ENCODE measurements at regions not wholly inside any gene's neighbourhood (a gene's known extent, or its start where the extent isn't known, plus 50 kb on each side); places are given as distances from the start of the nearest gene placed in this dataset.
"Not testable (repeated sequence)": the region's sequence is repeated elsewhere in the genome, so short reads cannot be mapped to it uniquely, and the experiment has no call there.

DNA sequence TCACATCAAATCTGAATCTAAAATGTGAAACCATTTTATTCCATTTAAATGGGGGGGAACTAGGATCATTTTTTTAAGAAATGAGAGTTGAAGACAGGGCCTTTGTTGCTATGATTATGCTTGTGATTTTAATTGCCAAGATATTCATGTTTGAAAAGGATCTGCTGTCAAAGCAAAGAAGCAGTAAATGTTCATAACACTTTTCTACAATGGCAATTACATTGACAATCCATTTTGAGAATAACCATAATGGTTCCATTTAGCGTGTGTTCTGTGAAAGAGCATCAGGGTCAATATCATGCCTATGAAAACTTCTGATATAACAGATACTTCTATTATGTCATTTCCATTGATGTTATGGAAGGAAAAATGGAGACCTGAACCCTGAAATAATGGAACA lies 745.8 kb upstream of the SGO1 start:
- Histone ChIP-seq H3K27me3 (replicated peaks) (no peaks in the 10 kb centered on the region), H3K36me3 (no peaks in the 10 kb centered on the region), H3K27ac (no peak overlapping the region), H3K9me3 (replicated peaks) (no peaks in the 10 kb centered on the region), H3K4me3 (no peak overlapping the region), H3K4me1 (replicated peaks) (no peaks in the 10 kb centered on the region)
- DNase-seq (ENCODE audit: low read depth in 1 of 2, low spot score in 2 of 2), result no peak

DNA sequence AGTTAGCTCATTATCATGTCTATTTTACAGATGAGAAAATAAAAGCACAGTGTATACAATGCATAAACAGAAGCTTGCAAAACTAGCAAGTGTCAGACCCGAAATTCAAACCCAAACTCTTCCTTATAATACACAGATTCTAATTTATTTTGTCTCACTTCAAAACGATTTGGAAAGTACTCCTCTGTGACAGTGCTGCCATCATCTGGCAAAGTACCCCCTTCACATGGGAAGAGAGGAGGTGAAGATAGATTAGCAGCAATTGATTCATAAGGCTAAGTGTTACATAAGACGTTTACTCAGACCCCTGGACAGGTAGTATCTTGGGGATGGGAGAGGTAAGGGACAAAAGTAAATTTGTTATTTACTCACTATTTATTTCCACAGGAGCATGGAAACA lies 744.0 kb upstream of the SGO1 start:
- H3K4me1 ChIP-seq (replicated peaks), result no peaks in the 10 kb centered on the region
- H3K27ac ChIP-seq, result no peak overlapping the region
- no peaks in the 10 kb centered on the region for H3K36me3 ChIP-seq
- no peak for DNase-seq (ENCODE audit: low read depth in 1 of 2, low spot score in 2 of 2)
- H3K4me3 ChIP-seq, result no peak overlapping the region
- no peaks in the 10 kb centered on the region for H3K27me3 ChIP-seq (replicated peaks)
- no peaks in the 10 kb centered on the region for H3K9me3 ChIP-seq (replicated peaks)

DNA sequence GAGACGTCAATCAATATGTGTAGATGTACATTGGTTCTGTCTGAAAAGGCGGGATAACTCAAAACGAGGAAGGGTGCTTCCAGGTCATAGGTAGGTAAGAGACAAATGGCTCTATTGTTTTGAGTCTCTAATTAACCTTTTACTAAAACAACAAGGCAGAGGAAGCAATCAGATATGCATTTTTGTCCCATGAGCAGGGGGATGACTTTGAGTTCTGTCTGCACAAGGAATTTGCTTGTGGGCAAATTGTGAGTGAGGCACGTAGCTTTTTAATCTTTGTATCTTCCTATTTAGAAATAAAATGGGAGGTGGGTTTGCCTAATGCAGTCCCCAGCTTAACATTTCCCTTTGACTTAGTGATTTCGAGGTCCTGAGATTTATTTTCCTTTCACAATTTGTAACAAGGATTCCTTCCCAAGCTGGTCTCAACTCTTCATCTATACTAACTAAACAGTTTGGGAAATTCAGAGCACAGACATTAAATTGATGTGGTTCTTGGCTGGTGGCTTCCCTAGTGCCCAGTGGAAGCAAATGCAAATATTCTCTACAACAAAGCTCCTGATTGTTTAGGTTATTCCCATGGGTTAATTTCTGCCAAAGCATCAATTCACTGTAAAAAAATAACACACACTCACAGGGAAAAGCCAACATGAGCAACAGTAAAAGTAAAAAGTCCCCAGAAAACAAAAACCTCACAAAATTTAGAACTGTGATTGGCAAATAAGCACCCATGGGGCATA lies 738.8 kb upstream of the SGO1 start:
- Histone ChIP-seq H3K36me3 (no peaks in the 10 kb centered on the region), H3K27ac (no peak overlapping the region), H3K4me1 (replicated peaks) (no peaks in the 10 kb centered on the region), H3K4me3 (no peak overlapping the region), H3K9me3 (replicated peaks) (no peaks in the 10 kb centered on the region), H3K27me3 (replicated peaks) (no peaks in the 10 kb centered on the region)
- no peak for DNase-seq (ENCODE audit: low read depth in 1 of 2, low spot score in 2 of 2)

DNA sequence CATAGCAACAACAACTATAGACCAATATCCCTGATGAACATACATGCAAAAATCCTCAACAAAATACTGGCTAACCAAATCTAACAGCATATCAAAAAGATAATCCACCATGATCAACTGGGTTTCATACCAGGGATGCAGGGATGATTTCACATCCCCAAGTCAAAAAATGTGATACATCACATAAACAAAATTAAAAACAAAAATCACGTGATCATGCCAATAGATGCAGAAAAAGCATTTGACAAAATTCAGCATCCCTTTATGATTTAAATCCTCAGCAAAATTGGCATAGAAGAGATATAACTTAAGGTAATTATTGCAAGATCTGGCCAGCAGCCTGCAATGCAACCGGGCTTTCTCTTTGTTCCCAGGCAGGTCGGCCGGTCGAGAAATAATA lies 735.1 kb upstream of the SGO1 start:
- H3K4me1 ChIP-seq (replicated peaks); H3K27ac ChIP-seq; H3K36me3 ChIP-seq; DNase-seq (ENCODE audit: low read depth in 1 of 2, low spot score in 2 of 2); H3K4me3 ChIP-seq; H3K9me3 ChIP-seq (replicated peaks); H3K27me3 ChIP-seq (replicated peaks): not testable (repeated sequence)

DNA sequence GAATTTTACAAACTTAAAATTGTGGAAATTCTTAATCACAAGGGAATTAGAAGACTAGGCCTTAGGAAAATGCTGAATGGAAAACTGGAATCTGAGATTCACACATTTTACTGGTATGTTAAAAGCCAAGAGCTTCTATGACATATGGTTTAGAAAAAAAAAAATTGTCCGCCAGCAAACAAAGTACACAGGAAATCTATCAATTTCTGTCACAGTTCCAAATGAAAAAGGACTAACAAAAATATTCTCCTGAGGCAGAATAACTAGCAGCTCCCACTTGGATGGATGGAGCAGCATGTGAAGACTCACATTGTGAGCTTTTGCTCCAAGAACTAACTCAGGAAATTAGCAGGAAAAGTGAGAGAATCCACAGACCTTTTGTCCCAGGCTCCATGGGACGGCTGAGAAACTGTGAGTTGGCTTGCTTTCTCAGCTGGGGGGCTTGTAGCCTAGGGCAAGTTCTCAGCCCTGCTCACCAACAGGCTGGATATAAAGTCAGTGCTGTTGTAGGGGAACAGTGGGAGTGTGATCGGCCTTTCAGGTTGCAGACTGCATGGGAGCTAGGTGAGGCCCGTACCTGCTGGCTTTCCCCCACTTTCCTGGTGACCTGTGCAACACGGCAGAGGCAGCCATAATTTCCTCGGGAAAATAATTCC lies 731.1 kb upstream of the SGO1 start:
- Histone ChIP-seq H3K36me3 (no peaks in the 10 kb centered on the region), H3K4me1 (replicated peaks) (no peaks in the 10 kb centered on the region), H3K27ac (no peak overlapping the region), H3K4me3 (no peak overlapping the region), H3K9me3 (replicated peaks) (0 out of 2 replicates have a peak, but pooled peaks cover 3% of the 10 kb centered on the region), H3K27me3 (replicated peaks) (no peaks in the 10 kb centered on the region)
- DNase-seq (ENCODE audit: low read depth in 1 of 2, low spot score in 2 of 2), result no peak

DNA sequence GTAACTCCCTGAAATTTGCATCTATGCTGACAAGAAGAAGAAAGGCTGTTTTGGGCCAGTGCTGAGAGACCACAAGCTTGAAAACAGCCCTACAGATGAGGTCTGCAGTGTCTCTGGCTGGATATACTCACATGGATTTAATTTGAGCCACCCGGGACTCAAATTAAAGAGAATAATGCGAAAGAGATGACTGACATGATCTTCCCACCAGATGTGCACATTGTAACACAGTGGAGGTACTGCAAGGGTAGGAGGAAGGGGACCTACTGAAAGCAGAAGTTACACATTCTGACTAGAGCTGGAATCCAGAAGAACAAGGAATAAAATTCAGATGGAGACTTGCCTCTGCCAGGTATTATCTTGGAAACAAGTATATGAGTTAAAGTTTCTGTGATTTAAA lies 728.3 kb upstream of the SGO1 start:
- DNase-seq (ENCODE audit: low read depth in 1 of 2, low spot score in 2 of 2), result no peak
- Histone ChIP-seq H3K4me1 (replicated peaks) (no peaks in the 10 kb centered on the region), H3K27ac (no peak overlapping the region), H3K27me3 (replicated peaks) (no peaks in the 10 kb centered on the region), H3K9me3 (replicated peaks) (0 out of 2 replicates have a peak, but pooled peaks cover 5% of the 10 kb centered on the region), H3K4me3 (no peak overlapping the region), H3K36me3 (no peaks in the 10 kb centered on the region)

DNA sequence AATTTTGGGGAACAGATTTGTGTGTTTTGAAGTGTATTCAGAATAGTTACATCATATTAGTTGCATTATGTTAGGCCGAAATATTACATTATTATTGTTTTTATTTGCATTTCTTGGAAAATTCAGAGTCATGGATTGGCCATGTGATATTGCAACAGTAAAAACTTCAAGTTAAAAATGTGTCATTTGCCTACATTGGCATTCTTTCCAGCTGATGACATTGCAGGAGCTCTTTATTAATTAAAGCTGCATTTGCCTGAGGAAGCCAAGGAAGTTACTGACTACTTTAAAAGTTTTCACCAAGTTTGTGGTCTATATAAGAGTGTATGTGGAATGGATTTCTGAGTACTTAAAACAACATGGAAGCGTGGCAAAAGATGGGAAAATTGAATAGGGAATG lies 726.4 kb upstream of the SGO1 start:
- Histone ChIP-seq H3K9me3 (replicated peaks) (0 out of 2 replicates have a peak, but pooled peaks cover 5% of the 10 kb centered on the region), H3K27me3 (replicated peaks) (no peaks in the 10 kb centered on the region), H3K4me1 (replicated peaks) (no peaks in the 10 kb centered on the region), H3K27ac (no peak overlapping the region), H3K4me3 (no peak overlapping the region), H3K36me3 (no peaks in the 10 kb centered on the region)
- no peak for DNase-seq (ENCODE audit: low read depth in 1 of 2, low spot score in 2 of 2)

DNA sequence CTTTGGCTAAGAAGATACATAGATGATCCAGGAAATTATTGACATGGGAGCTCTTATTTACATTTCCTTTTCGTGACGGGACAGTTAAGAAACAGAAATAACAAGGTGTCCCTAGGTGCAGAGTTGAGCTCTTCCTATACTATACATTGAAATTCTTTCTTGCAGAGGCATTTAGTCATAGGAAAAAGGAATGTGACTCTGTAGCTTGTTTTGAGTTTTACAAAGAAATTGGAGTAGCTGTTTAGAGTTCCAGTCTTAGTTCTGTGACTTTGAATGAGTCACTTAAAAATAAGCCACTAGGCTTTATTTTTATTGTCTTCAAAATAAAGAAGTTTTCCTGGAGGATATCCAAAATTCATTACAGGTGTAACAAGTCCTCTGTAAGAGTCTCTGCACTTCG lies 723.5 kb upstream of the SGO1 start:
- Histone ChIP-seq H3K27me3 (replicated peaks) (no peaks in the 10 kb centered on the region), H3K4me3 (no peak overlapping the region), H3K4me1 (replicated peaks) (no peaks in the 10 kb centered on the region), H3K36me3 (no peaks in the 10 kb centered on the region), H3K27ac (no peak overlapping the region), H3K9me3 (replicated peaks) (0 out of 2 replicates have a peak, but pooled peaks cover 2% of the 10 kb centered on the region)
- DNase-seq (ENCODE audit: low read depth in 1 of 2, low spot score in 2 of 2), result no peak

DNA sequence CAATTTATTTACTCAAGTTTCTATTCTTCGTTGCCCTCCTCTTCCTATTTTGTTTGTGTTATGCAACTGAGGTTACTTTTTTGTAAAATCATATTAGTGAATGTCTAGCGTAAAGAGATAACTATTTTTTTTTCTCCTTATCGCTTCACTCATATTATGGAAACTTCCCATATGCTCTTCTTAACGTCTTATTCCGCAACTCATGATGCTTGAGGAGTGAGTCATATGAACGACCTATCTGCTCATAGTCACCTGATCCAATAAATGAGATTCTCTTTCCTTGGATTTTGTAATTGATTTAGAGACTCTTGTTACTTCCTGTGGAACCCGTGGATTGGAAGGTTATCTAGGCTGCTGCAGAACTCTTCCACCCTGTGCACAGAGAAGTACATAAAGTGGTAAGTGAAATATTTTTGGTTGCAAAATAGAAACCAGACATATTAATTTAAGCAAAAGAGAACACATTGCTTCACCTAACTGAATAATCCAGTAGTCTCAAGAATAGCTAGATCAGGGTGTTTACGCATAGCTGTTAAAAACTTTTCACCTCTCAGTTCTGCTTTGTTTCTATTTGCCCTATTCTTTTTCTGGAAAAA lies 719.3 kb upstream of the SGO1 start:
- H3K27ac ChIP-seq, result no peak overlapping the region
- no peak for DNase-seq (ENCODE audit: low read depth in 1 of 2, low spot score in 2 of 2)
- H3K36me3 ChIP-seq, result no peaks in the 10 kb centered on the region
- no peaks in the 10 kb centered on the region for H3K9me3 ChIP-seq (replicated peaks)
- H3K4me3 ChIP-seq, result no peak overlapping the region
- H3K27me3 ChIP-seq (replicated peaks), result no peaks in the 10 kb centered on the region
- no peaks in the 10 kb centered on the region for H3K4me1 ChIP-seq (replicated peaks)

DNA sequence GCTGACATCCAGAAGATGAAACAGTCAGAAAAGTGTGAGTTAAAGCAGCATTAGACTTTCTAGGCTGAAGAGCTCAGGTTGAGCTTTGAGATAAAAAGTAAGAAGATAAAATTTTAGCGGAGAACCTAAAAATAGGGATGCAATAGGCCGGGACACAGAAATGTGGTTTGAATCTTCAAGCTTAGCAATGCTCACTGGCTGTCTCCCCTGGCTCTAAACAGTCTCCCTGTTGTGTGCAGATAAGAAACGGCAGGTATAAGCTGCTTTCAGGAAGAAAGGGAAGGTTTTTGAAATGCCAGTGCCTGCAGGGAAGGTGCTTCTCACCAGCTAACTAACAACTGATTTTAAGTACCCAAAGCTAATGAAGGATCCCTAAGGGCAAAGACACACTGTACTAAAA lies 718.7 kb upstream of the SGO1 start:
- no peak overlapping the region for H3K4me3 ChIP-seq
- no peaks in the 10 kb centered on the region for H3K9me3 ChIP-seq (replicated peaks)
- no peaks in the 10 kb centered on the region for H3K27me3 ChIP-seq (replicated peaks)
- no peaks in the 10 kb centered on the region for H3K4me1 ChIP-seq (replicated peaks)
- no peak overlapping the region for H3K27ac ChIP-seq
- no peak for DNase-seq (ENCODE audit: low read depth in 1 of 2, low spot score in 2 of 2)
- no peaks in the 10 kb centered on the region for H3K36me3 ChIP-seq

DNA sequence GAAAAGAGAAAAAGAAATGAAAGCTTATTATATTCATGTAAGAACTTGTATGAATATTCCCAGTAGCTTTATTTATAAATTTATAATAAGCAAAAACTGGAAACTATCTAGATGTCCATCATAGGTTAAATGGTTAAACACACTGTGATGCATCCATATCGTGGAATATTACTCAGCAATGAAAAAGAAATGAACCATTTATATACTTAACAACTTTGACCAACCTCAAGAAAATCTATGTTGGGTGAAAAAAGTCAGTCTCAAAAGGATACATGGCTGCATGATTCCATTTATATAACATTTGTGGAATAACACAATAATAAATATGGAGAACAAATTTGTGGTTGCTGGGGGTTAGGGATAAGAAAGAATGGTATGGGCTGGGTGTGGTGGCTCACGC lies 713.0 kb upstream of the SGO1 start:
- no peaks in the 10 kb centered on the region for H3K9me3 ChIP-seq (replicated peaks)
- DNase-seq (ENCODE audit: low read depth in 1 of 2, low spot score in 2 of 2), result no peak
- H3K27ac ChIP-seq, result no peak overlapping the region
- H3K36me3 ChIP-seq, result no peaks in the 10 kb centered on the region
- H3K4me3 ChIP-seq, result no peak overlapping the region
- H3K4me1 ChIP-seq (replicated peaks), result no peaks in the 10 kb centered on the region
- H3K27me3 ChIP-seq (replicated peaks), result no peaks in the 10 kb centered on the region

DNA sequence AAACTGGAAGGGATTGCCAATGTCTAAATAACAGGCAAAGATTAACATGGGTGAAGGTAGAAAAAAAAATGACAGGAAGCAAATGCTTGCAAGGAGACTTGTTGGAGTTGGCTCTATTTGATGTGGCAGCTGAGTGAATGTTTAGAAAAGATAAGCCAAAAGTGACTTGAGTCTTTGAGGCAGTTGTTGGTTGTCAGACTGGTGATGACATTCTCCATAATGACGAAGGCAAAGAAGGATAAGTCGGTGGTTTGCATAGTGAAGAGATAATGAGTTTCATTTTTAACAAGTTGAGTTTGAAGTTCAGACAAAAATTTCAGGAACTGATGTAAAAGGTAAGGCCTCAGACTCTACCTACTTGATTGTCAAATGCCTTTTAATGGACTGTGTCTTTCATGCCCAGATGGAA lies 704.1 kb upstream of the SGO1 start:
- H3K36me3 ChIP-seq, result no peaks in the 10 kb centered on the region
- no peak for DNase-seq (ENCODE audit: low read depth in 1 of 2, low spot score in 2 of 2)
- no peaks in the 10 kb centered on the region for H3K27me3 ChIP-seq (replicated peaks)
- no peak overlapping the region for H3K4me3 ChIP-seq
- no peaks in the 10 kb centered on the region for H3K9me3 ChIP-seq (replicated peaks)
- no peak overlapping the region for H3K27ac ChIP-seq
- H3K4me1 ChIP-seq (replicated peaks), result no peaks in the 10 kb centered on the region

DNA sequence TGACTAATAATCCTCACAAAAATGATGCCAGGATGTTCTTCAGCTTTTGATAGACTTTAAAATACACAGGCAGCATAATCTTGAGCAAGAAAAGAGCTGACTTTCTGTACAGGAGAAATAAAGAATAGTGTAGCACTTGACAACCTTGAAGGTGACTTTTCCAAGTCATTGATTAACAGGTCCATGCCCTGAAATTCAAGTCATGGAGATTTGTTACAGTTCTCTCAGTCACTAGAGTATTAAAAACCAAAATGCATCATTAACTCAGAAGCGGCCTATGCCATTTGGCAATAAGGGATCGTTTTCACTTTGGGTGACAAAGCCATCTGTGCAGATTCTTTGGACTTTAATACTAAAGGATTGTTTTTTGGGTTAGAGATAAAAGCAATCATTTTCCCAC lies 692.7 kb upstream of the SGO1 start:
- peaks cover 3% of the 10 kb centered on the region; the same call in 1 of the 2 replicates for H3K9me3 ChIP-seq (replicated peaks)
- H3K27ac ChIP-seq, result no peak overlapping the region
- H3K4me3 ChIP-seq, result no peak overlapping the region
- H3K36me3 ChIP-seq, result no peaks in the 10 kb centered on the region
- no peak for DNase-seq (ENCODE audit: low read depth in 1 of 2, low spot score in 2 of 2)
- no peaks in the 10 kb centered on the region for H3K4me1 ChIP-seq (replicated peaks)
- H3K27me3 ChIP-seq (replicated peaks), result no peaks in the 10 kb centered on the region

DNA sequence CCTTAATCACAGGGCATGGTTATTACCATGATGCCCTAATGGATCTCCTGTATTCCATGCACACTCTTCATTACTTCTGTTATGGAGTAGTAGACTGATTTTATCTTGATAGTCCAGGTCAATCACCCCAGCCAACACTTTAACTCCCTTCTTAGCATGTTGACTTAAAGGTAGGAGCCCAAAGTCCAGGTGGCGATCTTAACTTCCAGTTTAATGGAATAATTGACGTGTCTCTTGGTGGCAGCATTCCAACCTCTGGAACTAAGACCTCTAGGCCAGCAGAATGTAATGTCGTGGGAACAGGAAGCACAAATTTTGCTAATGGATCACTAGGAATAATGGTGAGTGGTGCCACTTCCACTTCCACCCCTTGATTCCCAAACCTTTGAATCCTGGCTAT lies 687.2 kb upstream of the SGO1 start:
- Histone ChIP-seq H3K9me3 (replicated peaks) (no peaks in the 10 kb centered on the region), H3K27ac (no peak overlapping the region), H3K4me3 (no peak overlapping the region), H3K4me1 (replicated peaks) (no peaks in the 10 kb centered on the region), H3K36me3 (no peaks in the 10 kb centered on the region), H3K27me3 (replicated peaks) (no peaks in the 10 kb centered on the region)
- DNase-seq (ENCODE audit: low read depth in 1 of 2, low spot score in 2 of 2), result no peak

Data from SJSA1 (cell line).